Activated T-cell treated with anti-CD3 and anti-CD28 coated beads, Interleukin-2, amount 50 U/mL, for 72 hours (primary cell): ENCODE measurements at regions not wholly inside any gene's neighbourhood (a gene's known extent, or its start where the extent isn't known, plus 50 kb on each side); places are given as distances from the start of the nearest gene placed in this dataset.

Experiments
- ATAC-seq, 2 donors: fragments of 150-1000 bp; cut with Tn5 transposase; replicated peaks in 1 of 2; 2 replicates each; pipeline ENCODE4 v1.10.0; 2021; ENCODE audit warnings: moderate library complexity in 2 of 2, mild to moderate bottlenecking in 1 of 2
- DNase-seq, 2 donors: peaks; one replicate each; pipeline ENCODE4 v3.0.0; 2021 to 2022; ENCODE audit warnings: mixed read lengths in 1 of 2
- H3K27ac Mint-ChIP-seq: one replicate; pipeline ENCODE4 v1.8.0; 2022; ENCODE audit warnings: mild to moderate bottlenecking, moderate library complexity, mixed read lengths
- H3K27me3 Mint-ChIP-seq: one replicate; pipeline ENCODE4 v1.8.0; 2022; ENCODE audit warnings: low read depth, mixed read lengths
- H3K36me3 Mint-ChIP-seq, 2 donors: one replicate each; pipeline ENCODE4 v1.8.0; 2022; ENCODE audit warnings: mixed read lengths in 2 of 2, mild to moderate bottlenecking in 1 of 2; ENCODE audit not compliant: insufficient read depth in 2 of 2
- H3K4me1 Mint-ChIP-seq: one replicate; pipeline ENCODE4 v1.8.0; 2022; ENCODE audit warnings: low read depth, mixed read lengths
- H3K4me3 Mint-ChIP-seq, 2 donors: one replicate each; pipeline ENCODE4 v1.8.0; 2022; ENCODE audit warnings: mild to moderate bottlenecking in 2 of 2, mixed read lengths in 2 of 2, moderate library complexity in 2 of 2
- H3K9me3 Mint-ChIP-seq, 2 donors: one replicate each; pipeline ENCODE4 v1.8.0; 2022; ENCODE audit warnings: mixed read lengths in 2 of 2

DNA sequence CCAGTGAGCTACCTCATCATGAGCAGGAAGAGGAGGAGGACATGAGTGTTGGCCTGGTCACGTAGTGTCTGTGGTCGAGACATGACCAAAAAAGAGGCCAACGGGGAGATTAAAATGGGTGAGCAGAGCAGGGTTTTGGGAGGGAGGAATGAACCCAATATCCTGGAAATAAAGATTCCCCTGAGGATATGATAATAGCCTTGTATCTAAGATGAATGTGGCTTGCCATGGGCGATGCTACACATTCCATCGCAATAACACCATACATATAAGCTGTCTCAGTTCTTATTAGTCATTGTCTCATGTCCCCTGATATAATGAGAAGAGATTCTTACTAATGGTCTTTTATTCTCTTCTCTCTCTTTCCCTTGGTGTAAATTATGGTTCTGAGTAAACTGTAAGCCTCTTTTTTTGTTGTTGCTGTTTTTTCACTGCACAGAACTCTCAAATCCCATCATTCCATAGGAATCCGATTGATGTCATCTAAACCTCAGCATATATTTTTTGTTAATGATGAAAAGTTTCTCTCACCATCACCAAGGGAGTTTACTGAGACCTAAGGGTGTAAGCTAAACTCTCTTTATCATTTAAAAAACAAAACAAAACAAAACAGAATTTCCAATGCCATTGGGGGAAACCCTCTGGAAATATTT is 550.4 kb upstream of the AMELY start:
- Mint-ChIP-seq H3K36me3 (peaks cover 0 to 4% of the 10 kb centered on the region in 2 donors), H3K27me3 (no peaks in the 10 kb centered on the region), H3K27ac (no peak overlapping the region), H3K4me3 (no peak overlapping the region), H3K9me3 (peaks cover 0 to 6% of the 10 kb centered on the region in 2 donors), H3K4me1 (no peaks in the 10 kb centered on the region)
- no peak for DNase-seq
- ATAC-seq: no peak

DNA sequence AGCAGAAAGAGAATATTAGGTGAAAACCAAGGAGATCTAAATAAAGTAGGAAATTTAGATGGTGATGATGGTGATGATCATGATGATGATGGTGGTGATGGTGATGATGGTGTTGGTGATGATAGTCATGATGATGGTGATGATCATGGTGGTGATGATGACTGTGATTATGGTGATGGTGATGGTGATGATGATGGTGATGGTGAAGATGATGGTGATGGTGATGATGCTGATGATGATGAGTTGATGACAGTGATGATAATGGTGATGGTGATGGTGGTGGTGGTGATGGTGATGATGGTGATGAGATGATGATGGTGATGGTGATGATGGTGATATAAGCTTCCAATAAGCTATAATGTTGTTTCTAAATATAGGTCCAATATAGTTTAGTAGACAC is 548.2 kb upstream of the AMELY start:
- peaks cover 0 to 4% of the 10 kb centered on the region in 2 donors for H3K36me3 Mint-ChIP-seq
- H3K27ac Mint-ChIP-seq: no peak overlapping the region
- H3K9me3 Mint-ChIP-seq: peaks cover 0 to 8% of the 10 kb centered on the region in 2 donors
- no peaks in the 10 kb centered on the region for H3K4me1 Mint-ChIP-seq
- no peak for DNase-seq
- H3K27me3 Mint-ChIP-seq: no peaks in the 10 kb centered on the region
- no peak overlapping the region for H3K4me3 Mint-ChIP-seq
- ATAC-seq: no peak

DNA sequence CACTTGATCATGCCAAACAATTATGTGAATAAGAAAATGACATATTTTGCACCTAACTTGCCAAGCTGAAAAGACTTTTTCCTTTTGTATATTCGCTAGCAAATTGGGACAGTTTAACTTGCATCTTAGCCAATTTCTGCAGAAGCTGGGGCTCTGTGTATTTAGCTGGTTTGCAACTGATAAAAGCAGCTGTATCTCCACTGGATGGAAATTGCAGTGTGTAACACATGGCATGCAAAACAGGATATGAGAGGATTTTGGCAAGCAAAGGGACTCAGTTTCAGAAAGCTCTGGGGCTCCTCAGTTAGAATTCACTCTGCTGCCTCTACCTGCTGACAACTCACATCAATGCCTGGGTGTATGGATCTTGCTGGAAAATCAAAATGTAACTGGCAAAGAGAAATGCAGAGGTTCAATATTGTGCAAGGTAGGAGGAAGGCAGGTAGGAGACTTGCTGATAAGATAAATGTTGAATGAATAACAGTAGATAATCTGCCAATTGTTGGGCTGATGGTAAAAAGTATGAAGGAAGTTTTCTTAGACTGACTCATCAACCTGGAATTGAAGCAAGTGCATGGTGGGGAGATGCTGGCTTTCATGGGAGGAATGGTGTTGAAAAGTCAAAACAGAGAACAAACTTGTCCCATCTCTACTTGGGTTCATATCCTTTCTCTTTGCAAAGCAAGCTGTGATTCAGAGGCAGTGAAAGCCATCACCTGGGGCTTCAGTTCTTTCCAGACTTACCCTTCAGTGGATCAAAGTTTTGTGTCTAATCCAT is 546.9 kb upstream of the AMELY start:
- Mint-ChIP-seq H3K4me1 (no peaks in the 10 kb centered on the region), H3K36me3 (peaks cover 0 to 4% of the 10 kb centered on the region in 2 donors), H3K9me3 (peaks cover 0 to 8% of the 10 kb centered on the region in 2 donors), H3K27me3 (no peaks in the 10 kb centered on the region), H3K4me3 (no peak overlapping the region), H3K27ac (no peak overlapping the region)
- ATAC-seq: no peak
- DNase-seq: no peak

DNA sequence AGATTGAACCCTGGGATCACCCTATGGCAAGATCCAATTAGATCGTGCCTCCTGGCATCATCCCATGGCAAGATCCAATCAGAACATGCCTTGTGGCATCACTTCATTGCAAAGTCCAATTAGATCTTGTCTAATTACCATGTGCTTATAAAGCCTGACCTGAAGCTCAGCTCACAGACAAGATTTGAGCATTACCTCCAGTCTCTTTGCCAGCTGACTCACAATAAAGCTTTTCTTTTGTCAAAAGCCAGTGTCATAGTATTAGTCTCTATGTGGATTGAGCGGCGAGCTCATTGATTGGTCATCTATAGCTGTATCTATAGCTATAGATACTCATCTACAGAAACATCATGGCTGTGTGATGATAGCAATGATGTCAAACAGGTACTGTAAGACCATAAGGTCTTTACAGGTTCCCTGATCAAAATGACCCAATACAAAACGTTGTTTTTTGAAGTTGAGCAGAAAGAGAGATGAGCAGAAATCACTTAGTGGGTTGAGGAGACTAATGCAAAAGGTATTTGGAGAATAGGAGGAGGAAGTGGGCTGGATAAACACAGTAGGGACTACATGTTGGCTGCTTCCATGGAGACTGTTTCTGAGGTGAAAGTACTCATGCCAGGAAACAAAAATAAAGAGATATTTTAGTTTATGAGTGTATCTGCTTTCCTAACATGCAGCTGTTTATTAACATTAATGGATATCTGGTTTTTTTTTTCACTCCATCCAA is 545.9 kb upstream of the AMELY start:
- H3K36me3 Mint-ChIP-seq: peaks cover 0 to 8% of the 10 kb centered on the region in 2 donors
- H3K4me1 Mint-ChIP-seq: no peaks in the 10 kb centered on the region
- DNase-seq (no peak), ATAC-seq (no peak)
- no peak overlapping the region for H3K4me3 Mint-ChIP-seq
- peaks cover 0 to 8% of the 10 kb centered on the region in 2 donors for H3K9me3 Mint-ChIP-seq
- no peaks in the 10 kb centered on the region for H3K27me3 Mint-ChIP-seq
- no peak overlapping the region for H3K27ac Mint-ChIP-seq

DNA sequence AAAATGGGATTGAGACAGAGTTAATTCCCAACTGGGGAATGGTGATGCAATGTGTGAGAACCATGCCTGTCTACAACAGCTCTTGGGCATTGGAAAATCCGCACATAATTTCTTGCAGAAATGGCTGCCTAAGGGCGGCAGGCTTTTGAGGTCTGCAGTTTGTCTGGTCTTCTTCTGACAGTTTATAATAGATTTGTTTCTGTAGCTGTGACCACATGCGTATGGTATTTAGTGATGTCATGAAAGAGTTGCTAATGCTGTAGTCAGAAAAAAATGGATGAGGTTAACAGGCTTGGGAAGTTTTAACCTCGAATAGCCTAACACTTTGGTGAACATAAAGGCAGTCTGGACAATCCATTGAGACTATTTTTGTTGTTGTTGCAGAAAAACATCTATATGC is 544.1 kb upstream of the AMELY start:
- no peak overlapping the region for H3K27ac Mint-ChIP-seq

DNA sequence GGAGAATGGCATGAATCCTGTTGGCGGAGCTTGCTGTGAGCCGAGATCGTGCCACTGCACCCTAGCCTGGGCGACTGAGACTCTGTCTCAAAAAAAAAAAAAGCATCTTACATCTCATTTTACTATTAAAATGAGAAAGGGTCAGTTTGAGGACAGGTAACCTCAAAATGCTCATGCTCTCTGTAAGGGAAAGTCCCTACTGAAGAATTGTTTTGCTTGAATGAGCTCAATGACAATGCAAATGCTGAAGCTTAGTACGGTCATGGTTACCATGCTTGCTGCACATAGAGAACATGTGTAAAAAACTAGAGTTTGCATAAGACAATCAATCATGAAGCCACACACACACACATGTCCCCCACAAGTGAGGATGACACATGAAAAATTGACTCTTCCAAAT is 541.8 kb upstream of the AMELY start:
- ATAC-seq (no peak), DNase-seq (no peak)
- Mint-ChIP-seq H3K4me3 (no peak overlapping the region), H3K36me3 (peaks cover 0 to 4% of the 10 kb centered on the region in 2 donors), H3K4me1 (no peaks in the 10 kb centered on the region), H3K27me3 (no peaks in the 10 kb centered on the region), H3K27ac (no peak overlapping the region), H3K9me3 (peaks cover 0 to 2% of the 10 kb centered on the region in 2 donors)

More for the DNA sequence above, 544.1 kb upstream of the AMELY start:
- Mint-ChIP-seq H3K27me3 (no peaks in the 10 kb centered on the region), H3K36me3 (peaks cover 0 to 8% of the 10 kb centered on the region in 2 donors), H3K9me3 (peaks cover 0 to 6% of the 10 kb centered on the region in 2 donors), H3K4me1 (no peaks in the 10 kb centered on the region), H3K4me3 (no peak overlapping the region)
- ATAC-seq: no peak
- no peak for DNase-seq

DNA sequence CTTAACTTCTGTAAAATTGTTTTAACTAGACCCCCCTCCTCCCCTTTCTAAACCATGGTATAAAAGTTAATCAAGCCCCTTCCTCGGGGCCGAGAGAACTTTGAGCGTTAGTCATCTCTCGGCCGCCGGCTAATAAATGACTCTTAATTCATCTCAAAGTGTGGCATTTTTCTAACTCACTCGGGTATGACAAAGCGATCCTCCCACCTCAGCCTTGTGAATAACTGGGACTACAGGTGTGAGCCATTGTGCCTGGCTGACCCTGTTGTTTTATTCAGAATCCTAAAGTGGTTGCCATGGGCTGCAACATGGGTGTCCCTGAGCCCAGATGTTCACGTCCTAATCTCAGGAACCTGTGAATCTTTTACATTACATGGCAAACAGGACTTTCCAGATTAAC is 540.7 kb upstream of the AMELY start:
- DNase-seq (no peak), ATAC-seq (no peak)
- Mint-ChIP-seq H3K27ac (no peak overlapping the region), H3K4me1 (no peaks in the 10 kb centered on the region), H3K9me3 (peaks cover 0 to 4% of the 10 kb centered on the region in 2 donors), H3K4me3 (no peak overlapping the region), H3K27me3 (no peaks in the 10 kb centered on the region), H3K36me3 (peaks cover 0 to 4% of the 10 kb centered on the region in 2 donors)

DNA sequence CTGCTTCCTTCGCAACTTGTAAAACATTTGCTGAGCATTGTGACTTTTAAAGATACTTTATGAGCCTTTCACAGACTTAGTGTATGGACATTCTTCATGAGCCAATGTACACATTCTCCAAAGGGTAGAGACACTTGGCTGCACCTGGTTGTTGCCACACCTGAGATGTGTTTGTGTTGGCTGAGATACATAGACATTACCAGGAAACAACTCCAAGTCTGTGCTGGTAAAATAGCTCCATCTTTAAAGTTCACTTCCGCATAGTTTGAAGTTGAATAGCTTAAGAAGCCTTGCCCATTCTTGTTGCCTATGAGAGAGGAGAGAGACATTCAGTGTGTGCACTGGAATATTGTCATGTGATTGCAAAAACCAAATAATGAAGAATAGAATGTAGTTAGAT is 538.3 kb upstream of the AMELY start:
- H3K9me3 Mint-ChIP-seq: peaks cover 0 to 2% of the 10 kb centered on the region in 2 donors
- no peak overlapping the region for H3K27ac Mint-ChIP-seq
- ATAC-seq (no peak), DNase-seq (no peak)
- H3K27me3 Mint-ChIP-seq: no peaks in the 10 kb centered on the region
- no peak overlapping the region for H3K4me3 Mint-ChIP-seq
- no peaks in the 10 kb centered on the region for H3K4me1 Mint-ChIP-seq
- peaks cover 0 to 4% of the 10 kb centered on the region in 2 donors for H3K36me3 Mint-ChIP-seq

DNA sequence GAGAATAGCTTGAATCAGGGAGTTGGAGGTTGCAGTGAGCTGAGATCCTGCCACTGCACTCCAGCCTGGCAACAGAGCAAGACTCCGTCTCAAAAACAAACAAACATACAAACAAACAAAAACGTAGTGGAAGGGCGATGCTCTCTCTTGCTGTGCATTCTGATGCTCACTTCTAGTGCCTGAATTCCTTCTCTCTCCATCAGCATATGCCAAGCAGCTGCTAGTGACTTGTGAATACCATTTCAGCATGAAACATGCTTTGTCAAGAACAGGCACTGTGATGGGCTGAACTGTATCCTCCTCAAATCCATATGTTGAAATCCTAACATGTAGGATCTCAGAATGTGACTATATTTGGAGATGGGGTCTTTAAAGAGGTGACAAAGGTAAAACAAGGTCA is 537.1 kb upstream of the AMELY start:
- DNase-seq: no peak
- peaks cover 0 to 4% of the 10 kb centered on the region in 2 donors for H3K36me3 Mint-ChIP-seq
- H3K27ac Mint-ChIP-seq: no peak overlapping the region
- no peaks in the 10 kb centered on the region for H3K4me1 Mint-ChIP-seq
- H3K9me3 Mint-ChIP-seq: peaks cover 0 to 2% of the 10 kb centered on the region in 2 donors
- no peaks in the 10 kb centered on the region for H3K27me3 Mint-ChIP-seq
- H3K4me3 Mint-ChIP-seq: no peak overlapping the region
- ATAC-seq: no peak

DNA sequence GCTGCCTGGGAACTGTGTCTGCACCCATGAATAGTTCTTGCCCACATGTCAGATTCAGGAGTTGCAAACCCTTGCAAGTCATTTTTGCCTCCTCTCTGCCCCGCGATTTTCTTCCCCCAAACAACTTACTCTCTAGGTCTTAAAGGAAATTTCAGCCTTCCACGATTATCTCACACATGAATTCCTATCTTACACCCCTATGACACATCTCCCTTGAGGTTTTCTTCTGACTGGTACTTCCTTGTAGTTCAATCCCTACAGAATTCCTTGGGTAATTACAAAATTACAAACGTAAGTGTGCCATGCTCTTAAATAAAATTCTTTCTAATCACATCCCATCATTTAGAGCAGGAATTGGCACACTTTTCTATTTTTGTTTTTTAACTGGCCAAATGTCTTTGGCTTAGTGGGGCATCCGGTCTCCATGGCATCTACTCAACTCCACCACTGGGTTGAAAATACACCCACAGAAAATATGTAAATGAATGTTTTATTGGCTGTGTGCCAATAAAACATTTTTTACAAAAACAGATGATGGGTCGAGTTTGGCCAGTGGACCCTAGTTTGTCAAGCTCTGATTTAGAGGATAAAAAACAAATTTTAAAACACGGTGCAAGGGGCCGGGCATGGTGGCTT is 536.4 kb upstream of the AMELY start:
- ATAC-seq (no peak), DNase-seq (no peak)
- peaks cover 0 to 4% of the 10 kb centered on the region in 2 donors for H3K36me3 Mint-ChIP-seq
- H3K4me1 Mint-ChIP-seq: no peaks in the 10 kb centered on the region
- no peak overlapping the region for H3K4me3 Mint-ChIP-seq
- no peaks in the 10 kb centered on the region for H3K27me3 Mint-ChIP-seq
- no peak overlapping the region for H3K27ac Mint-ChIP-seq
- peaks cover 0 to 2% of the 10 kb centered on the region in 2 donors for H3K9me3 Mint-ChIP-seq

DNA sequence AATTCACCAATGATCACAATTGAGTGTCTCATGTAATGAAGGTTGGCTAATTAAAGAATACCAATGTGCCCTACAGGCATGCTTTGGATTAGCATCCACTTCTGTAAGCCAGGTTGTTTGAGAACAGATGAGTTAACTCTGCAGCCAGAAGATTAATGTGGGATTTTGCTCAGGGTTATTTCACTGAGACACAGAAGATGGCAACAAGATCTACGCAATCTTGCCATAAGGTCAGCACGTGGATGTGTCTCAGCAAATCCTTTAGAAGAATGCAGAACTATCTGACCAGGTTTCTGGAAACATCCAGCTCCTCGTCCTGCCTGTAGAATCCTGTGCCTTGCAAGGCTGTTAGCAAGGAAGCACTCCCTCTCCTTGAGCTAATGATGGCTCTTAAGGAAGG is 532.6 kb upstream of the AMELY start:
- Mint-ChIP-seq H3K27ac (no peak overlapping the region), H3K36me3 (no peaks in the 10 kb centered on the region), H3K4me1 (no peaks in the 10 kb centered on the region), H3K27me3 (no peaks in the 10 kb centered on the region), H3K4me3 (no peak overlapping the region), H3K9me3 (peaks cover 0 to 2% of the 10 kb centered on the region in 2 donors)
- ATAC-seq (no peak), DNase-seq (no peak)

DNA sequence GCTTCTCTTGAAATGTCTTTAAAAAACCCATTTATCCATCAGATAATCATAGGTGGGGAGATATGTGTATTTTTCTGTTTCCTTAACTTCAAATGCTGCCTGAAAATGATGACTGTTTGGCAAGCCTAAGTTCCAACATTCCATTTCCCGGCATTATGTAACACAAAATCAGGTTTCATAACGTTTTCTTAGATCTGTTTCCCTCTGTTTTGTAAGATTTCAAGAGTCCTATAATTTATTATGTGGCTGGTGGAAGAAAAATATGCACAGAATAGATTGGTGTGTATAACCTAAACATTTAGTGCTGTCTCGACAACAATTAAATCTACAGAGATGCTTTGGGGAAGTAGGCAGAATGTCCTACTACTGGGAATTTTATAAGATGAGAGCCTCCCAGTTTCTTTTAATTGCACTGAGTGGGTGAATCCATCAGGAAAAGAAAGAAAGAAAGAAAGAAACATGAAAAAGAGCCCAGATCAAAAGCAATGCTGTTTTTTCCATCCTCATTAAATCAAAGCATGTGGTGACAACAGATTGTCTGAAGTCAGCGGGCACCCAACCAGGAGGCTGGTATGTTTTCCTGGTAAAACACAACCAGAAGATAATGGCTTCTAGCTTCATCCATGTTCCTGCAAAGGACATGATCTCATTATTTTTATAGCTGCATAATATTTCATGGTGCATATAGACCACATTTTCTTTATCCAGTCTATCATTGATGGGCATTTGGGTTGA is 529.4 kb upstream of the AMELY start:
- DNase-seq: no peak
- Mint-ChIP-seq H3K27ac (no peak overlapping the region), H3K27me3 (no peaks in the 10 kb centered on the region), H3K4me3 (no peak overlapping the region), H3K4me1 (no peaks in the 10 kb centered on the region), H3K9me3 (peaks cover 0 to 2% of the 10 kb centered on the region in 2 donors), H3K36me3 (no peaks in the 10 kb centered on the region)
- ATAC-seq: no peak
